HG02763 (cell line): ENCODE measurements at regions not wholly inside any gene's neighbourhood (a gene's known extent, or its start where the extent isn't known, plus 50 kb on each side); places are given as distances from the start of the nearest gene placed in this dataset.

Experiments
- ATAC-seq: cut with Tn5 transposase; IDR thresholded peaks from one replicate; pipeline ENCODE4 v1.9.1; 2021; ENCODE audit warnings: mild to moderate bottlenecking, moderate library complexity; ENCODE audit not compliant: unreplicated experiment

GRCh38 chr2:82665691-82666090 lies 1793.4 kb downstream of the SUCLG1 start:
- no peak for ATAC-seq

DNA sequence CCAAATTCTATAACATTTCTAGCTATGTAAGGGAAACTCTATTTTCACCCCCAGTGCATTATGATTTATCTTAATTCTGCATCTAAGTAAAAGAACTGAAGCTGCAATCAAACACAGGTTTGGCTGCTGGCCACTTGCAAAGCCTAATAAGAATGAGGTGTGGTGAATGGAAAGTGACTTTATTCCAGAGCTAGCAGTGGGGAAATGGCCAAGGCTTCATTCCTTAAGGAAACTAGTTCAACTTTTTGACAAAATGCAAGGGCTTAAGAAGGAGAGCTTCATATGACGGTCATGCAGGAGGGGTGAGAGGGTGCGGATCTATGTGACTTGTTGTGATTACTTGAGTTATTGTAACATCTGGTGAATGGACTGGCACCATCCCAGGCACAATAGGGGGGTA lies 1802.0 kb downstream of the SUCLG1 start:
- ATAC-seq = no peak

GRCh38 chr2:82656420-82656819 lies 1802.7 kb downstream of the SUCLG1 start:
- no peak for ATAC-seq

GRCh38 chr2:82652117-82652516 lies 1807.0 kb downstream of the SUCLG1 start:
- no peak for ATAC-seq

DNA sequence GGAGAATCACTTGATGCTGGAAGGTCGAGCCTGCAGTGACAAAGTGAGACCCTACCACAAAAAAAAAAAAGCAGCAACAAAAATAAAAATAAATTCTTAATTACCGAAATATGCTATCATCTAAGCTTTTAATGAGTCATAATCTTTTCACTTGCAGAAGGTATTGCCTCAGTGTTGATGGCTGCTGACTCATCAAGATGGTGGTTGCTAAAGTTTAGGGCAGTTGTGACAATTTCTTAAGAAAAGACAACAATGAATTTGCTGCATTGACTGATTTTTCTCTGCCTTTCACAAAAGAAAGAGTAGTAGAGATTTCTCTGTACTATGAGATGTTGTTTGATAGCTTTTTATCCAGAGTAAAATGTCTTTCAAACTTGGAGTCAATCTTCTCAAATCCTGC lies 1809.0 kb downstream of the SUCLG1 start:
- no peak for ATAC-seq

DNA sequence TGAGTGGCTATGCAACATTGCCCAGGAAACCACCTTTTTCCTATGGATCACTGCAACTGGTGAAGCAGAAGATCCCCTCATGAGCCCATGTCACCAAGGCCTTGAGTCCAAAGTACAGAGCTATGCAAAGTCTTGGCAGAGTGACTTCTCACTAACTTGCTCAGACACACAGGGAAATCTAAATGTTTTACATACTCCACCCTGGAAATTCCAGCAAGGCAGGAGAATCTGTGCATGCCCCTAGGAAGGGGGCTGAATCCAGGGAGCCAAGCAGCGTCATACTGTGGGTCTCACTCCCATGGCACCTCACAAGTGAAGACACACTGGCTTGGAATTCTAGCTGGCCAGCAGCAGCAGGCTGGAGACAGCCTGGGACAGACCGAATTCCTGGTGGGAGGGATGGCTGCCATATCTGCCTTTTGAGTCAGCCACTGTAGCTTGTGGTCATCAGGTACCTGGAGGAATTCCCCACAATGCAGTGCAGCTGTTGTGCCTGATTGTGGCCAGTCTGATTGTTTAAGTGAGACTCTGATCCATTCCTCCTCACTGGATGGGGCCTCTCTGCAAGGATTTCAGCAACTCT lies 1817.4 kb downstream of the SUCLG1 start:
- no peak for ATAC-seq

GRCh38 chr2:82636402-82637020 lies 1822.6 kb downstream of the SUCLG1 start:
- no peak for ATAC-seq

GRCh38 chr2:82599021-82599420 lies 1860.1 kb downstream of the SUCLG1 start:
- no peak for ATAC-seq

DNA sequence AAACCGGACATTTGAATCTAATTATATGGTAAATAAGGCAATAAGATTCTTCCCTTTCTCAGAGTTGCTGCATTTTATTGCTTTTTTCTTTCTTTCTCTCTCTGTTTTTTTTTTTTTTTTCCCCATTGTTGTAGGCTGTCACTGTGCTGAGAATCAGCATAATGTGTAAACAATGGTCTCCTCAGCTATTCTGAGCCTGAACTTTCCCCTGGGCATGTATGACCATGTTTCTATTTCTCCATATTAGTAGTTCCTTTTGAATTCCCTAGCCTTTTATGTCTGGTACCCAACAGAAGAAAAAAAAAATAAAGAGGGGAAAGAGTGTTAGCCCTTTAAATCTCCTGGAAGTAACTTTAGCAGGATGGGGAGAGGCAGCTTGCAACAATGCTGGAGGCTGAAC lies 1862.5 kb downstream of the SUCLG1 start:
- no peak for ATAC-seq

- no peak for ATAC-seq
Observed at GRCh38 chr2:82591718-82592117, 1867.4 kb downstream of the SUCLG1 start.

DNA sequence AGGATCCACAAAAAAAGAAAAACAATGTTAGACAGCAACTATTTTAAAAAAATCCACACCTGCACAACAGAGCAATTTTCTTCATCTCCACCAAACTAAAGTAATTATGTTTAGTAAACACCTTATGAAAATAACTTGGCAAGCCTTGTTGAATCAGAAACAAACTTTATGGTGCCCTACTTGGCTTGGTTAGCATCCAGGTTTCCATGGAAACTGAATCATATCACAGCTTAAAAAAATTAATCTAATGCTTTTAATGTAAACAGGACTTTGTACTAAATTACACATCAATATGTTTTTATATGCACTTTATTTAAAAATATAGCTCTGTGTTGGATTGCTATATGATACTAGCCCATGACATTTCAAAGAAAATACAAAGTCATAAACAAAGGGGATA lies 1882.4 kb downstream of the SUCLG1 start:
- ATAC-seq = no peak

DNA sequence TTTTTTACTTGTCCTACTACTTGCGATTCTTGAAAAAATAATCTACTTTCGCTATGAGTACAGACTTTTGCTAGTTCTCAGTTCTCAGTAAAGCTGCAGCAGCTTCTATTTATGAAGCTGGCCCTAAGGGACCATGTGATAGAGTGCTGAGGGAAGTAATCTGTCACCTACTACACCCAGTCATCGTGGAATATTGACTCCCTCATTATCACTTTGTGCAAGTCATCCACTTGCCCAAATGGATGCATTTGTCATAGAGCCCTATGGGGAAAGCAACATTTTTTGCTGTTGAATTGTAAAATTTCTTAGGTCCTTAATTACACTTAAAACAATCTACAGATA lies 1919.8 kb downstream of the SUCLG1 start:
- no peak for ATAC-seq

GRCh38 chr2:82538590-82539279 lies 1920.3 kb downstream of the SUCLG1 start:
- no peak for ATAC-seq

DNA sequence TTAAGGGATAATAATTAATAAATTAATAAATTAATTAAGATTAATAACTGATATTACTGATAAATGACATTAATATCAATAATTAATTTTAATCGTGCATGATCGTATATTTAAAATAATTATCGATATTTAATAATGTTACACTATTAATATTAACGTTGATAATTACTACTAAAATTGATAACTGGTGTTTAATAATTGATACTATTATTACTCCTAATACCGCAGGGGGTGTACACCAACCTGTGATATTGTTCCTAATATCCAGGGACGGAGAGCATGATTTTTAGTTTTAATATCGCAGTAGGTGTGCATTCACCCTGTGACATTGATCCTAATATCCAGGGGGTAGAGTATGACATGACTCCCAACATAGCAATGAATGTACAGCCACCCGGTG lies 1930.8 kb downstream of the SUCLG1 start:
- ATAC-seq = no peak

DNA sequence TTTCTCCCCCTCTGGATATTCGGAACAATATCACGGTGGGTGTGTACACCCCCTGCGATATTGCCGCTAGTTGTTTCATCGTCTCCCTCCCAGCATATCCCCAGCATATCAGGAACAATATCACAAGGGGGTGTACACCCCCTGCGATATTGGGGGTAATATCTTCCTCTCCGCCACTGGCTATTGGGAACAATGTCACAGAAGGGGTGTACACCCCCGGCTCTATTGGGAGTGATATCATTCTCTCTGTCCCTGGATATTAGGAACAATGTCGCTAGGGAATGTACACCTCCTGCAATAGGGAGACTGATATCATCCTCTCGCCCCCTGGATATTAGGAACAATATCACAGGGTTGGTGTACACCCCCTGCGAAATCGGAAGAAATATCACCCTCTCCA lies 1932.0 kb downstream of the SUCLG1 start:
- no peak for ATAC-seq

DNA sequence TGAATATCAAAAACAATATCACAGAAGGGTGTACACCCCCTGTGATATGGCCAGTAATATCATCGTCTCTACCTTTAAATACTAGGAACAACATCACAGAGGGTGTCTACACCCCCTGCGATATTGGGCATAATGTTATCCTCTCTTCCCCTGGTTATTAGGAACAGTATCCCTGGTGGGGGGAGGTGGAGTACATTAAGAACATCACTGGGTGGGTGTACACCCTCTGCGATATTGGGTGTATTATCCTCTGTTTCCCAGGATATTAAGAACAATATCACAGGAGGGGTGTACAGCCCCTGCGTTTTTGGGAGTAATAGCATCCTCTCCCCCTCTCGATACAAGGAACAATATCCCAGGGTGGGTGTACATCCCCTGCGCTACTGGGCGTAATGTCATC lies 1932.8 kb downstream of the SUCLG1 start:
- ATAC-seq = no peak

- ATAC-seq = no peak
Observed at GRCh38 chr2:82525744-82526143, 1933.3 kb downstream of the SUCLG1 start.

GRCh38 chr2:82524826-82525225 lies 1934.3 kb downstream of the SUCLG1 start:
- ATAC-seq = no peak

DNA sequence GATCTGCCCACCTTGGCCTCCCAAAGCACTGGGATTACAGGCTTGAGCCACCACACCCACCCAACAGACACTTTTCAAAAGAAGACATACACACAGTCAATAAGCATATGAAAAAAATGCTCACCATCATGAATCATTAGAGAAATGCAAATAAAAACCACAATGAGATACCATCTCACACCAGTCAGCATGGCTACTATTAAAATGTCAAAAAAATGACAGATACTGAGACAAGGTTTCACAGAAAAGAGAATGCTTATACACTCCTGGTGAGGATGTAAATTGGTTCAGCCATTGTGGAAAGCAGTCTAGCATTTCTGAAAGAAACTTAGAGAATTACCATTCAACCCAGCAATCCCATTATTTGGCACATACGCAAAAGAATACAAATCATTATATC lies 1947.2 kb downstream of the SUCLG1 start:
- ATAC-seq = no peak

DNA sequence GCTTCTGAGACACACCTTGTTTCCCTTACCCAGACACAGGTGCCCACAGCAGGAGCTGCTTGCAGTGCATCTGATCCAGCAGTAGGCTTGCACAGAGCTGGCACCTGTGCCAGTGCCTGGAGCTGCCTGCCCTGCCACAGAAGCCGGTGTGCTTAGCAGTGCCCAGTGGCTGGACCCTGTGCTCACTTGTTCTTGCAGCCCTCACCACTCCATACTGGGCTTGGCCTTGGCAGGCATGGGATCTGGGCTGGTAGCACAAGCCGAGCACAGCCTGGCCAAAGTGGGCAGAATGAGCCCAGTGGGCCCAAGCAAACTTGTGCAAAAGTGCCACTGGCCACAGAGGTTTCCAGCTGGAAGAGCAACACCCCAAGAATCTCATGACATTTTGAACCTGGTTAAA lies 1950.4 kb downstream of the SUCLG1 start:
- no peak for ATAC-seq

- ATAC-seq = no peak
Observed at GRCh38 chr2:82507657-82508056, 1951.4 kb downstream of the SUCLG1 start.

GRCh38 chr2:82501217-82501616 lies 1957.9 kb downstream of the SUCLG1 start:
- no peak for ATAC-seq
